GM12873 (cell line): ENCODE measurements at regions not wholly inside any gene's neighbourhood (a gene's known extent, or its start where the extent isn't known, plus 50 kb on each side); places are given as distances from the start of the nearest gene placed in this dataset.

Experiments used
- CTCF ChIP-seq: IDR thresholded peaks from 2 replicates; pipeline ENCODE4 v1.5.1; 2012; ENCODE audit warnings: low read depth, mild to moderate bottlenecking, moderate library complexity, low read length, control low read depth; ENCODE audit not compliant: insufficient read depth; ENCODE audit errors: missing control alignments

GRCh38 chr2:120616261-120616660 lies 119.4 kb upstream of the GLI2 start:
- no peak for TF ChIP-seq CTCF

- TF ChIP-seq CTCF: no peak
Measured at GRCh38 chr2:120617055-120617454, 118.6 kb upstream of the GLI2 start.

GRCh38 chr2:120618830-120619229 lies 116.8 kb upstream of the GLI2 start:
- no peak for TF ChIP-seq CTCF

- no peak for TF ChIP-seq CTCF
Measured at GRCh38 chr2:120619579-120619978, 116.1 kb upstream of the GLI2 start.

- TF ChIP-seq CTCF: no peak
Measured at GRCh38 chr2:120620025-120620793, 115.5 kb upstream of the GLI2 start.

- no peak for TF ChIP-seq CTCF
Measured at GRCh38 chr2:120622159-120622869, 113.4 kb upstream of the GLI2 start.

- TF ChIP-seq CTCF: no peak
Measured at GRCh38 chr2:120622886-120623753, 112.5 kb upstream of the GLI2 start.
